ENCODE measurements at regions not wholly inside any gene's neighbourhood (a gene's known extent, or its start where the extent isn't known, plus 50 kb on each side); places are given as distances from the start of the nearest gene placed in this dataset.

DNA sequence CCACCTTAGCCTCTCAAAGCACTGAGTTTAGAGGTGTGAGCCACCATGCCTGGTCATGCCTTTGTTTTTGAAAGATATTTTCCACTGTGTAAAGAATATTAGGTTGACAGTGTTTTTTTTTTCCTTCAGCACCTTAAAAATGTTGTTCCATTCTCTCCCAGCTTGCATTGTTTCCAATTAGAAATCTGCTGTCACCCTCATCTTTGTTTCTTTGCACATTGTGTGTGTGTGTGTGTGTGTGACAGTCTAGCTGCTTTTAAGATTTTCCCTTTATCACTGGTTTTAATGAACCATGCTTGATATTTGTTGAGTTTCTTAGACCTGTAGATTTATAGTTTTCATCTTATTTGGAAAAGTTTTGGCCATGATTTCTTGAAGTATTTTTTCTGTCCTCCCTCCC is 79.0 kb upstream of the NKX1-1 start (continued):
- TF ChIP-seq, protein P1, sequence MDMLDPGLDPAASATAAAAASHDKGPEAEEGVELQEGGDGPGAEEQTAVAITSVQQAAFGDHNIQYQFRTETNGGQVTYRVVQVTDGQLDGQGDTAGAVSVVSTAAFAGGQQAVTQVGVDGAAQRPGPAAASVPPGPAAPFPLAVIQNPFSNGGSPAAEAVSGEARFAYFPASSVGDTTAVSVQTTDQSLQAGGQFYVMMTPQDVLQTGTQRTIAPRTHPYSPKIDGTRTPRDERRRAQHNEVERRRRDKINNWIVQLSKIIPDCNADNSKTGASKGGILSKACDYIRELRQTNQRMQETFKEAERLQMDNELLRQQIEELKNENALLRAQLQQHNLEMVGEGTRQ (IDR thresholded peaks at IDR 0.05) = no peak
- TF ChIP-seq HDAC2 (IDR thresholded peaks at IDR 0.05) = no peak
- no peak for TF ChIP-seq EHMT2 (IDR thresholded peaks at IDR 0.05; ENCODE audit: low read depth)
- no peak for TF ChIP-seq FOSL2 (IDR thresholded peaks at IDR 0.05)
- TF ChIP-seq FOSL2 (CRISPR knock-in tag; IDR thresholded peaks at IDR 0.05) = no peak
- TF ChIP-seq ZC3H11A (IDR thresholded peaks at IDR 0.05) = no peak
- no peak for TF ChIP-seq POLR2AphosphoS2 (conservative IDR thresholded peaks at IDR 0.05; ENCODE audit: low read length)

DNA sequence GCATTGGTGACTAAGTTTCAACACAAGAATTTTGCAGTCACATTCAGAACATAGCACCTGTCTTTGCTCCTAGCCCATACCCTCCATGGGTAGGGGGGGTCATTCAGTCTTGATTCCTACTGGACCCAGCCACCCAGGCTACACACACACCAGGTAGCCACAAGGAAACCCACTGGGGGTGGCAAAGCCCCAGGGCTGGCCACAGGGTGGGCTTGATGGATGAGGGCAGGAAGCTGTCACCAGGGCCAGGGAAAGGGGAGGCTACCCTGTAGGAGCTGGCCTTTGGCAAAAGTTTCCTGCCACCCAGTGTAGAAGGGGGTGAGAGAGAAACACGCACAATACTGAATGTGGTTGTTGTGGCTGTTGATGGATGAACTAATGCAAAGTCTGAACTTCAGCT is 74.5 kb upstream of the NKX1-1 start:
- Histone ChIP-seq H3K9me3 (peaks cover 16% of the 10 kb centered on the region), H3K4me2 (no peak overlapping the region), H3K27ac (no peak overlapping the region), H3K4me1 (no peaks in the 10 kb centered on the region), H3K4me3 (no peak overlapping the region)
- FAIRE-seq = no peak
- ChIA-PET POLR2A (no interaction called here), CTCF (no interaction called here)
- no peak for DNase-seq (ENCODE audit: low read depth in 1 of 2, low spot score in 1 of 2)
- TF ChIP-seq HOXB13 (CRISPR knock-in tag; IDR thresholded peaks at IDR 0.05; ENCODE audit: low read depth) (no peak), HEYL (CRISPR knock-in tag; IDR thresholded peaks at IDR 0.05) (no peak), NR3C1 (IDR thresholded peaks at IDR 0.05) (no peak), POLR2AphosphoS2 (conservative IDR thresholded peaks at IDR 0.05; ENCODE audit: low read length) (no peak), ZNF302 (CRISPR knock-in tag; IDR thresholded peaks at IDR 0.05) (no peak), MAZ (IDR thresholded peaks at IDR 0.05; ENCODE audit: borderline replicate concordance, low read depth, low read length) (no peak), NPAS2 (CRISPR knock-in tag; IDR thresholded peaks at IDR 0.05; ENCODE audit: borderline replicate concordance) (no peak), ZC3H11A (IDR thresholded peaks at IDR 0.05) (no peak), CHD2 (IDR thresholded peaks at IDR 0.05; ENCODE audit: low read length, partially characterized antibody) (no peak), KDM1A (IDR thresholded peaks at IDR 0.05; ENCODE audit: low read depth) (no peak), JUNB (IDR thresholded peaks at IDR 0.05) (no peak), CBX8 (IDR thresholded peaks at IDR 0.05) (no peak), RAD21 (conservative IDR thresholded peaks at IDR 0.05 in 1 of 2, IDR thresholded peaks at IDR 0.05 in 1 of 2) (no peak), HOXA7 (CRISPR knock-in tag; IDR thresholded peaks at IDR 0.05) (no peak)
- TF ChIP-seq, protein P2, sequence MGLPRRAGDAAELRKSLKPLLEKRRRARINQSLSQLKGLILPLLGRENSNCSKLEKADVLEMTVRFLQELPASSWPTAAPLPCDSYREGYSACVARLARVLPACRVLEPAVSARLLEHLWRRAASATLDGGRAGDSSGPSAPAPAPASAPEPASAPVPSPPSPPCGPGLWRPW (IDR thresholded peaks at IDR 0.05) = no peak
- TF ChIP-seq, protein P3, sequence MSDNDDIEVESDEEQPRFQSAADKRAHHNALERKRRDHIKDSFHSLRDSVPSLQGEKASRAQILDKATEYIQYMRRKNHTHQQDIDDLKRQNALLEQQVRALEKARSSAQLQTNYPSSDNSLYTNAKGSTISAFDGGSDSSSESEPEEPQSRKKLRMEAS (IDR thresholded peaks at IDR 0.05) = no peak
- 0% methylated on average over 1 of the region's 1 CpG for WGBS (ENCODE audit: missing lambda C conversion rate)
- ATAC-seq = no peak

DNA sequence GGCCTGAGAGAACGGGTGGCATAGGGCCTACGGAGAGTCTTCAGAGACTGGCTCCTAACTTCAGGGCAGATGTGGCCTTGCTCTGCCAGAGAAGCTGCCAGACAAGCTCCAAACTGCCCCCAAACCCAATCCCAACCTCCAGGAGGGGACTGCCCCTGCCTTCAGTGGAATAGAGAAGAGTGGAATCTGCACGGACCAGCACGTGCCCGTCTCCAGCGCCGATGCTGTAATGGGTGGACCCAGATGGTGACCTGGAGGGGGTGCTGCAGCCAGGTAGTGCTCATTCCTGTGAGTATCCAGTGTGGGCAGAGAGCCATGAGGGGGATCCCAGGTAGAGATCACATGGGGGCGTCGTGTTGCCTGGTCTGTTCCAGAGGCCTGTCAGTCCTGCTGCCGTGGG is 73.2 kb upstream of the NKX1-1 start:
- WGBS (ENCODE audit: missing lambda C conversion rate) = 69% methylated on average over 7 of the region's 10 CpGs
- H3K4me1 ChIP-seq = no peaks in the 10 kb centered on the region
- TF ChIP-seq RAD21 (conservative IDR thresholded peaks at IDR 0.05 in 1 of 2, IDR thresholded peaks at IDR 0.05 in 1 of 2) (no peak), CBX8 (IDR thresholded peaks at IDR 0.05) (no peak), RFX5 (IDR thresholded peaks at IDR 0.05) (no peak), BHLHE40 (IDR thresholded peaks at IDR 0.05; ENCODE audit: low read depth, low read length) (no peak), EHMT2 (IDR thresholded peaks at IDR 0.05; ENCODE audit: low read depth) (no peak)
- TF ChIP-seq, protein P2 (IDR thresholded peaks at IDR 0.05) = no peak

More for the DNA sequence above, 73.2 kb upstream of the NKX1-1 start:
- ChIA-PET POLR2A (no interaction called here), CTCF (interaction anchor here (1.4 kb wide), 1 partner anchor 71 kb away, joined by 3 read pairs; no protein-coding TSS in a partner anchor)
- DNase-seq (ENCODE audit: low read depth in 1 of 2, low spot score in 1 of 2) (no peak), ATAC-seq (no peak), FAIRE-seq (no peak)
- Histone ChIP-seq H3K4me2 (no peak overlapping the region), H3K27ac (no peak overlapping the region), H3K4me3 (no peak overlapping the region), H3K9me3 (peaks cover 5% of the 10 kb centered on the region; the same call in 1 of the 3 replicates)

All from A549 (cell line).